ENCODE measurements at regions not wholly inside any gene's neighbourhood (a gene's known extent, or its start where the extent isn't known, plus 50 kb on each side); places are given as distances from the start of the nearest gene placed in this dataset.

- no peak for TF ChIP-seq POLR2A (IDR thresholded peaks at IDR 0.05)
- no peak for TF ChIP-seq CTCF (IDR thresholded peaks at IDR 0.05)
Measured at GRCh38 chr6:21383450-21384085, 210.0 kb upstream of the SOX4 start.

Measured in adrenal gland (tissue), 5 donors.